Endodermal cell (in vitro differentiated cells): ENCODE measurements at regions not wholly inside any gene's neighbourhood (a gene's known extent, or its start where the extent isn't known, plus 50 kb on each side); places are given as distances from the start of the nearest gene placed in this dataset.

Source experiments
- DNase-seq: peaks from one replicate; pipeline ENCODE4 v3.0.0-alpha.2; 2017
- H3K27ac ChIP-seq: 2 replicates; pipeline ENCODE4 v1.5.1; 2013; ENCODE audit warnings: mild to moderate bottlenecking, low read depth, low read length, moderate library complexity
- H3K27me3 ChIP-seq: 2 replicates; pipeline ENCODE4 v1.6.1; 2013; ENCODE audit warnings: mild to moderate bottlenecking, low read length, moderate library complexity; ENCODE audit not compliant: insufficient read depth, control insufficient read depth, poor library complexity, severe bottlenecking
- H3K36me3 ChIP-seq: 2 replicates; pipeline ENCODE4 v1.7.0; 2013; ENCODE audit warnings: mild to moderate bottlenecking, low read length, moderate library complexity; ENCODE audit not compliant: control insufficient read depth, insufficient read depth
- H3K4me1 ChIP-seq: one replicate; pipeline ENCODE4 v1.7.0; 2013; ENCODE audit warnings: low read length; ENCODE audit not compliant: control insufficient read depth, insufficient read depth
- H3K4me3 ChIP-seq: 2 replicates; pipeline ENCODE4 v1.5.1; 2013; ENCODE audit warnings: mild to moderate bottlenecking, low read length, moderate library complexity
- H3K9ac ChIP-seq: 2 replicates; pipeline ENCODE4 v1.6.1; 2013; ENCODE audit warnings: mild to moderate bottlenecking, low read length, moderate library complexity; ENCODE audit not compliant: poor library complexity, severe bottlenecking; ENCODE audit errors: extremely low read depth
- H3K9me3 ChIP-seq: 2 replicates; pipeline ENCODE4 v1.6.1; 2013; ENCODE audit warnings: mild to moderate bottlenecking, low read length, moderate library complexity; ENCODE audit not compliant: control insufficient read depth
- H3K27ac Mint-ChIP-seq: 2 replicates; pipeline ENCODE4 v1.8.0; 2020; ENCODE audit warnings: mixed read lengths
- H3K27me3 Mint-ChIP-seq: 2 replicates; pipeline ENCODE4 v1.8.0; 2021; ENCODE audit warnings: mild to moderate bottlenecking, mixed read lengths; ENCODE audit not compliant: insufficient read depth
- H3K36me3 Mint-ChIP-seq: 2 replicates; pipeline ENCODE4 v1.8.0; 2020; ENCODE audit warnings: low read depth, mixed read lengths
- H3K4me1 Mint-ChIP-seq: 2 replicates; pipeline ENCODE4 v1.8.0; 2020; ENCODE audit warnings: mixed read lengths
- H3K4me3 Mint-ChIP-seq: 2 replicates; pipeline ENCODE4 v1.8.0; 2020; ENCODE audit warnings: mild to moderate bottlenecking, moderate library complexity, mixed read lengths
- H3K9me3 Mint-ChIP-seq: 2 replicates; pipeline ENCODE4 v1.8.0; 2020; ENCODE audit warnings: mild to moderate bottlenecking, mixed read lengths
- CTCF ChIP-seq: fragments of 200-600 bp; sonication (generic); conservative IDR thresholded peaks from 2 replicates; pipeline ENCODE4 v1.5.0; 2021; ENCODE audit warnings: antibody characterized with exemption, mild to moderate bottlenecking
- WGBS, 2 experiments: methylation state at CpG; one replicate each; pipeline versions ENCODE4 v1.1.5 to v1.1.7; 2013; ENCODE audit warnings: missing lambda C conversion rate in 2 of 2, mixed read lengths in 1 of 2; ENCODE audit not compliant: insufficient coverage in 1 of 2, insufficient read length in 1 of 2; 5-methylcytosine and 5-hydroxymethylcytosine counted together

GRCh38 chr12:114878781-114879180 is 194.8 kb upstream of the TBX3 start:
- no peak overlapping the region for H3K9ac ChIP-seq
- TF ChIP-seq CTCF, result no peak
- no peaks in the 10 kb centered on the region for H3K36me3 ChIP-seq
- Mint-ChIP-seq H3K27me3 (no peaks in the 10 kb centered on the region), H3K27ac (no peak overlapping the region), H3K36me3 (no peaks in the 10 kb centered on the region), H3K4me3 (no peak overlapping the region), H3K9me3 (no peaks in the 10 kb centered on the region), H3K4me1 (no peaks in the 10 kb centered on the region)
- 92% methylated on average over 4 of the region's 4 CpGs for WGBS, 2 experiments
- no peaks in the 10 kb centered on the region for H3K9me3 ChIP-seq
- DNase-seq, result no peak
- H3K27ac ChIP-seq, result no peak overlapping the region
- H3K4me3 ChIP-seq, result no peak overlapping the region
- no peaks in the 10 kb centered on the region for H3K4me1 ChIP-seq
- no peaks in the 10 kb centered on the region for H3K27me3 ChIP-seq

GRCh38 chr12:114876968-114877680 is 193.1 kb upstream of the TBX3 start:
- H3K9ac ChIP-seq, result no peak overlapping the region
- no peaks in the 10 kb centered on the region for H3K36me3 ChIP-seq
- DNase-seq, result no peak
- no peaks in the 10 kb centered on the region for H3K27me3 ChIP-seq
- WGBS, 2 experiments, result 91 to 95% methylated on average over 11 to 12 of the region's 13 CpGs
- H3K4me1 Mint-ChIP-seq, result no peaks in the 10 kb centered on the region
- H3K4me3 Mint-ChIP-seq, result no peak overlapping the region
- H3K27ac ChIP-seq, result no peak overlapping the region
- no peak overlapping the region for H3K27ac Mint-ChIP-seq
- no peak for TF ChIP-seq CTCF
- no peaks in the 10 kb centered on the region for H3K4me1 ChIP-seq
- no peak overlapping the region for H3K4me3 ChIP-seq
- no peaks in the 10 kb centered on the region for H3K9me3 ChIP-seq
- H3K9me3 Mint-ChIP-seq, result no peaks in the 10 kb centered on the region
- H3K27me3 Mint-ChIP-seq, result no peaks in the 10 kb centered on the region
- no peaks in the 10 kb centered on the region for H3K36me3 Mint-ChIP-seq

- Histone ChIP-seq H3K9me3 (no peaks in the 10 kb centered on the region), H3K36me3 (no peaks in the 10 kb centered on the region), H3K9ac (no peak overlapping the region), H3K4me3 (no peak overlapping the region), H3K4me1 (no peaks in the 10 kb centered on the region), H3K27ac (no peak overlapping the region), H3K27me3 (no peaks in the 10 kb centered on the region)
- Mint-ChIP-seq H3K36me3 (no peaks in the 10 kb centered on the region), H3K4me3 (no peak overlapping the region), H3K27me3 (no peaks in the 10 kb centered on the region), H3K9me3 (no peaks in the 10 kb centered on the region), H3K4me1 (no peaks in the 10 kb centered on the region), H3K27ac (no peak overlapping the region)
- DNase-seq, result no peak
- WGBS, 2 experiments, result 83 to 90% methylated on average over 3 to 7 of the region's 7 CpGs
- TF ChIP-seq CTCF, result no peak
Observed at GRCh38 chr12:114875313-114875712, 191.3 kb upstream of the TBX3 start.
